ENCODE measurements at regions not wholly inside any gene's neighbourhood (a gene's known extent, or its start where the extent isn't known, plus 50 kb on each side); places are given as distances from the start of the nearest gene placed in this dataset.

- TF ChIP-seq CREB5 (CRISPR knock-in tag; IDR thresholded peaks at IDR 0.05; ENCODE audit: low read depth) = no peak
- TF ChIP-seq ISL1 (CRISPR knock-in tag; IDR thresholded peaks at IDR 0.05) = no peak
- no peak for TF ChIP-seq BACH2 (CRISPR knock-in tag; IDR thresholded peaks at IDR 0.05; ENCODE audit: borderline replicate concordance)
These were observed 247.1 kb downstream of the ANAPC1 start for GRCh38 chr2:111636905-111637304.

Measured in SK-N-SH treated with all-trans-retinoic acid at 6 μM for 48 hours (cell line).